HCT116 (cell line): ENCODE measurements at regions not wholly inside any gene's neighbourhood (a gene's known extent, or its start where the extent isn't known, plus 50 kb on each side); places are given as distances from the start of the nearest gene placed in this dataset.

Experiments
- CTCF ChIP-seq, 3 experiments: fragments of 200-600 bp in 1 of 3; sonication (generic) in 1 of 3; IDR thresholded peaks in 2 of 3; conservative IDR thresholded peaks in 1 of 3; 2 replicates each; pipeline ENCODE4 v1.5.1; 2012 to 2017; ENCODE audit warnings: low read depth in 2 of 3, low read length in 2 of 3, antibody characterized with exemption in 1 of 3, borderline replicate concordance in 1 of 3, control low read depth in 1 of 3, mild to moderate bottlenecking in 1 of 3, mixed read lengths in 1 of 3, mixed run types in 1 of 3, moderate library complexity in 1 of 3; ENCODE audit not compliant: insufficient read depth in 1 of 3
- EZH2phosphoT487 ChIP-seq: fragments of 200-600 bp; IDR thresholded peaks from 2 replicates; pipeline ENCODE4 v1.6.1; 2018; ENCODE audit warnings: antibody characterized with exemption, borderline replicate concordance
- MAX ChIP-seq: IDR thresholded peaks from 2 replicates; pipeline ENCODE4 v1.6.1; 2012
- POLR2AphosphoS5 ChIP-seq: IDR thresholded peaks from 2 replicates; pipeline ENCODE4 v1.6.1; 2011; ENCODE audit warnings: mild to moderate bottlenecking, low read depth, low read length, moderate library complexity
- SP1 ChIP-seq: IDR thresholded peaks from 2 replicates; pipeline ENCODE4 v1.6.1; 2012; ENCODE audit warnings: low read depth
- TF ChIP-seq, protein P1 (sequence below): IDR thresholded peaks from 2 replicates; pipeline ENCODE4 v1.6.1; 2012; ENCODE audit warnings: low read depth

DNA sequence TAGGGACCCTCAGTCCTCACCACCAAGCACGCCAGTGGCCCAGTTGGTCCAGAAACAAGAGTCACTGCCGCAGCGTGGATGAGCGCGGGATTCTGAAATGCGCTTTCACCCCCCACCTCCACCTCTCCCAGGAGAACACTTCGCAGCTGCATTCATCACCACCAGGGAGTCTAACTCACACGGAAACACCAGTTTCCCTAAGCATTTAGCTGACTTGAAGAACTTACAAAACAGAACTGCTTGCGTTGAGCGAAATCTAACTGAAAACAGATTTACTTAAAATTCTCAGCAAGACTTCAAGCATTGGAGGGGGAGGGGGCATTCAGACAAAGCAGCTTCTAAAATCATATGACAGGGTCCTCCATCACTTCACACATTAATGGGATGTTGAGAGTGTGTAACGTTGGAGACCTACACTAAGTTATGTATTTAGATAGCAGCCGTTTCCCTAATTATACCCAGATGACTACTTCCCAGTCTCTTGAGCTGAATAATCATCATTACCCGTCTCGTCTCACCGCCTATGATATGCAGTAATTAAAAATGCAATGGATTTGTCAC is 258.2 kb upstream of the IRS2 start:
- TF ChIP-seq CTCF (IDR thresholded peaks at IDR 0.05 in 2 of 3, conservative IDR thresholded peaks at IDR 0.05 in 1 of 3; ENCODE audit: borderline replicate concordance in 1 of 3, insufficient read depth in 1 of 3, low read depth in 2 of 3, low read length in 2 of 3), result no peak
- no peak for TF ChIP-seq EZH2phosphoT487
- no peak for TF ChIP-seq MAX
- TF ChIP-seq SP1, result no peak
- TF ChIP-seq POLR2AphosphoS5, result no peak
- TF ChIP-seq, protein P1, sequence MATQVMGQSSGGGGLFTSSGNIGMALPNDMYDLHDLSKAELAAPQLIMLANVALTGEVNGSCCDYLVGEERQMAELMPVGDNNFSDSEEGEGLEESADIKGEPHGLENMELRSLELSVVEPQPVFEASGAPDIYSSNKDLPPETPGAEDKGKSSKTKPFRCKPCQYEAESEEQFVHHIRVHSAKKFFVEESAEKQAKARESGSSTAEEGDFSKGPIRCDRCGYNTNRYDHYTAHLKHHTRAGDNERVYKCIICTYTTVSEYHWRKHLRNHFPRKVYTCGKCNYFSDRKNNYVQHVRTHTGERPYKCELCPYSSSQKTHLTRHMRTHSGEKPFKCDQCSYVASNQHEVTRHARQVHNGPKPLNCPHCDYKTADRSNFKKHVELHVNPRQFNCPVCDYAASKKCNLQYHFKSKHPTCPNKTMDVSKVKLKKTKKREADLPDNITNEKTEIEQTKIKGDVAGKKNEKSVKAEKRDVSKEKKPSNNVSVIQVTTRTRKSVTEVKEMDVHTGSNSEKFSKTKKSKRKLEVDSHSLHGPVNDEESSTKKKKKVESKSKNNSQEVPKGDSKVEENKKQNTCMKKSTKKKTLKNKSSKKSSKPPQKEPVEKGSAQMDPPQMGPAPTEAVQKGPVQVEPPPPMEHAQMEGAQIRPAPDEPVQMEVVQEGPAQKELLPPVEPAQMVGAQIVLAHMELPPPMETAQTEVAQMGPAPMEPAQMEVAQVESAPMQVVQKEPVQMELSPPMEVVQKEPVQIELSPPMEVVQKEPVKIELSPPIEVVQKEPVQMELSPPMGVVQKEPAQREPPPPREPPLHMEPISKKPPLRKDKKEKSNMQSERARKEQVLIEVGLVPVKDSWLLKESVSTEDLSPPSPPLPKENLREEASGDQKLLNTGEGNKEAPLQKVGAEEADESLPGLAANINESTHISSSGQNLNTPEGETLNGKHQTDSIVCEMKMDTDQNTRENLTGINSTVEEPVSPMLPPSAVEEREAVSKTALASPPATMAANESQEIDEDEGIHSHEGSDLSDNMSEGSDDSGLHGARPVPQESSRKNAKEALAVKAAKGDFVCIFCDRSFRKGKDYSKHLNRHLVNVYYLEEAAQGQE, result no peak
